Esophagus (tissue), 2 donors: ENCODE measurements at regions not wholly inside any gene's neighbourhood (a gene's known extent, or its start where the extent isn't known, plus 50 kb on each side); places are given as distances from the start of the nearest gene placed in this dataset.
"Not testable (repeated sequence)": the region's sequence is repeated elsewhere in the genome, so short reads cannot be mapped to it uniquely, and the experiment has no call there.

Experiments
- H3K27ac ChIP-seq, 2 donors: one replicate each; pipeline ENCODE4 v1.5.1; 2013; ENCODE audit warnings: low read depth in 2 of 2, mild to moderate bottlenecking in 2 of 2, inconsistent platforms in 1 of 2, low read length in 1 of 2, moderate library complexity in 1 of 2
- H3K27me3 ChIP-seq, 2 donors: one replicate each; pipeline ENCODE4 v1.6.1; 2013; ENCODE audit warnings: low read length in 2 of 2, control low read depth in 1 of 2, mild to moderate bottlenecking in 1 of 2; ENCODE audit not compliant: insufficient read depth in 2 of 2, control insufficient read depth in 1 of 2
- H3K36me3 ChIP-seq, 2 donors: one replicate each; pipeline ENCODE4 v1.6.1; 2013; ENCODE audit warnings: low read length in 1 of 2; ENCODE audit not compliant: control insufficient read depth in 2 of 2, insufficient read depth in 2 of 2
- H3K4me1 ChIP-seq, 2 donors: one replicate each; pipeline ENCODE4 v1.6.1; 2013; ENCODE audit warnings: low read length in 1 of 2; ENCODE audit not compliant: control insufficient read depth in 2 of 2, insufficient read depth in 2 of 2
- H3K4me3 ChIP-seq, 2 donors: one replicate each; pipeline ENCODE4 v1.5.1; 2013; ENCODE audit warnings: low read length in 2 of 2, mild to moderate bottlenecking in 2 of 2, low read depth in 1 of 2, moderate library complexity in 1 of 2
- H3K9me3 ChIP-seq, 2 donors: one replicate each; pipeline ENCODE4 v1.6.1; 2013; ENCODE audit warnings: mild to moderate bottlenecking in 2 of 2, low read depth in 1 of 2, low read length in 1 of 2, moderate library complexity in 1 of 2; ENCODE audit not compliant: control insufficient read depth in 2 of 2, insufficient read depth in 1 of 2
- WGBS, 2 donors: extraction: QIAGEN DNeasy Blood & Tissue Kit; methylation state at CpG; one replicate each; pipeline ENCODE4 v1.1.7; 2013; 5-methylcytosine and 5-hydroxymethylcytosine counted together
- donor health status: healthy with polysubstance abuse.
- donor health status: Bipolar disorder and iron deficiency.

DNA sequence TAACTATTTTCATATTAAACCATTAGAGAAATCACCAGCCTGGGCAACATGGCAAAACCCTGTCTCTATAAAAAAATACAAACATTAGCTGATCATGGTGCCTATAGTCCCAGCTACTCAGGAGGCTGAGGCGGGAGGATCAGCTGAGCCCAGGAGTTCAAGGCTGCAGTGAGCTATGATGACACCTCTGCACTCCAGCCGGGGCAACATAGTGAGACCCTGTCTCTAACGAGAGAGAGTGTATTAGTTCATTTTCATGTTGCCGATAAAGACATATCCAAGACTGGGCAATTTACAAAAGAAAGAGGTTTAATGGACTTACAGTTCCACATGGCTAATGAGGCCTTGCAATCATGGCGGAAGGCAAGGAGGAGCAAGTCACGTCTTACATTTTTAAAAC, 102.1 kb upstream of the IL12A start:
- not testable (repeated sequence) for H3K27me3 ChIP-seq, H3K4me3 ChIP-seq, H3K4me1 ChIP-seq, H3K36me3 ChIP-seq, H3K9me3 ChIP-seq, H3K27ac ChIP-seq
- WGBS, 2 donors, result 96 to 97% methylated on average over 6 of the region's 6 CpGs

DNA sequence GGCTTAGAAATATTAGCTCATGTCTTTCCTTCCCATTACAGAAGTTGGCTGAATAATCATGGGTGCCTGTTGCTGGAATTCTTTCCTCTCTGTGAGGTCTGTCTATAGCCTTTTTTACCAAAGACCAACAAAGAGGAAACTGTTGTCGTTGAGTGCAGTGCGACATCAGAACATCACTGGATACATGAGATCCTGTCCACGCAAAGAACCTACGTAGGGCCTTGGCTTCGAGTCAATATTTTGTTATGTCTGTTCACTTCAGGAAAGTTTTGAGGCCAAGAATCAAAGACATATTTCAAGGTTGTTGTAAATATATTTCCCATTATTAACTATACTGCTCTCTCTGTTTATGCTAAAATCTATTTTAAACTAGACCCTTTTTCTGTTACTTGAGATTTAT, 101.5 kb upstream of the IL12A start:
- Histone ChIP-seq H3K27ac (no peak overlapping the region), H3K4me3 (no peak overlapping the region), H3K4me1 (no peaks in the 10 kb centered on the region), H3K36me3 (no peaks in the 10 kb centered on the region), H3K9me3 (no peaks in the 10 kb centered on the region), H3K27me3 (no peaks in the 10 kb centered on the region)
- 75 to 77% methylated on average over 5 of the region's 5 CpGs for WGBS, 2 donors

GRCh38 chr3:159887911-159888310, 100.7 kb upstream of the IL12A start:
- WGBS, 2 donors, result 51 to 56% methylated on average over 3 of the region's 3 CpGs
- Histone ChIP-seq H3K4me1 (no peaks in the 10 kb centered on the region), H3K4me3 (no peak overlapping the region), H3K9me3 (no peaks in the 10 kb centered on the region), H3K27ac (no peak overlapping the region), H3K36me3 (no peaks in the 10 kb centered on the region), H3K27me3 (no peaks in the 10 kb centered on the region)

GRCh38 chr3:159892171-159892795, 96.4 kb upstream of the IL12A start:
- no peaks in the 10 kb centered on the region for H3K36me3 ChIP-seq
- H3K9me3 ChIP-seq, result no peaks in the 10 kb centered on the region
- 64 to 68% methylated on average over 2 of the region's 2 CpGs for WGBS, 2 donors
- H3K27ac ChIP-seq, result no peak overlapping the region
- H3K4me3 ChIP-seq, result no peak overlapping the region
- H3K4me1 ChIP-seq, result no peaks in the 10 kb centered on the region
- H3K27me3 ChIP-seq, result no peaks in the 10 kb centered on the region

- Histone ChIP-seq H3K4me3 (no peak overlapping the region), H3K36me3 (no peaks in the 10 kb centered on the region), H3K27ac (no peak overlapping the region), H3K4me1 (no peaks in the 10 kb centered on the region), H3K9me3 (no peaks in the 10 kb centered on the region), H3K27me3 (no peaks in the 10 kb centered on the region)
- WGBS, 2 donors, result 64 to 70% methylated on average over 1 of the region's 1 CpG
Measured at GRCh38 chr3:159892801-159893200, 95.8 kb upstream of the IL12A start.

GRCh38 chr3:159894386-159894785, 94.2 kb upstream of the IL12A start:
- H3K36me3 ChIP-seq, result no peaks in the 10 kb centered on the region
- H3K4me1 ChIP-seq, result no peaks in the 10 kb centered on the region
- no peak overlapping the region for H3K4me3 ChIP-seq
- H3K27ac ChIP-seq, result no peak overlapping the region
- no peaks in the 10 kb centered on the region for H3K27me3 ChIP-seq
- 77 to 81% methylated on average over 4 of the region's 4 CpGs for WGBS, 2 donors
- no peaks in the 10 kb centered on the region for H3K9me3 ChIP-seq

- 74 to 82% methylated on average over 2 of the region's 2 CpGs for WGBS, 2 donors
- Histone ChIP-seq H3K27me3 (no peaks in the 10 kb centered on the region), H3K27ac (no peak overlapping the region), H3K4me1 (no peaks in the 10 kb centered on the region), H3K4me3 (no peak overlapping the region), H3K36me3 (no peaks in the 10 kb centered on the region), H3K9me3 (no peaks in the 10 kb centered on the region)
Measured at GRCh38 chr3:159895430-159895829, 93.2 kb upstream of the IL12A start.

DNA sequence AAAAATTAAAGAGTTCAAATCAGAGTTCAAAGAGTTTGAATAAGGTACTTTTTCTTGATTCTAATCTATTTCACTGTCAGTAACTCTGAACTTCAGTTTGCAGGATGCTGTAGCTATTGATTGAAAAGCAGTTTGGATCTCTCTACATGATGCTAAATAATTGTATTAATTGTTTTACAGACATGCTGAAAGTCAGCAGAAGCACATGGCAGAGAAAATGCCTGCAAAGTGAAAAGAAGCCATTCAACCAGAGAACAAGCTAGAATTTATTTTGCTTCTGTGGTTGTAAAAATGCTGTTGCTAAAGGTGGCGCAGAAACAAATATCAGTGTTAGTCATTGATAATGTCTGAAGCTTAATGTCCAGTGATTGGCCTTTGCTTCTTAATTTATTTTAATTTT, 92.1 kb upstream of the IL12A start:
- Histone ChIP-seq H3K27me3 (no peaks in the 10 kb centered on the region), H3K9me3 (no peaks in the 10 kb centered on the region), H3K4me3 (no peak overlapping the region), H3K4me1 (no peaks in the 10 kb centered on the region), H3K27ac (no peak overlapping the region), H3K36me3 (no peaks in the 10 kb centered on the region)
- 98 to 100% methylated on average over 1 of the region's 1 CpG for WGBS, 2 donors

GRCh38 chr3:159897331-159898075, 91.1 kb upstream of the IL12A start:
- Histone ChIP-seq H3K36me3 (no peaks in the 10 kb centered on the region), H3K27me3 (no peaks in the 10 kb centered on the region), H3K27ac (no peak overlapping the region), H3K4me1 (no peaks in the 10 kb centered on the region), H3K4me3 (no peak overlapping the region), H3K9me3 (no peaks in the 10 kb centered on the region)
- 52 to 68% methylated on average over 5 of the region's 5 CpGs for WGBS, 2 donors

- H3K27ac ChIP-seq, result no peak overlapping the region
- H3K9me3 ChIP-seq, result no peaks in the 10 kb centered on the region
- WGBS, 2 donors, result 83 to 84% methylated on average over 2 of the region's 2 CpGs
- no peaks in the 10 kb centered on the region for H3K27me3 ChIP-seq
- no peaks in the 10 kb centered on the region for H3K36me3 ChIP-seq
- no peaks in the 10 kb centered on the region for H3K4me1 ChIP-seq
- H3K4me3 ChIP-seq, result no peak overlapping the region
Measured at GRCh38 chr3:159898147-159898546, 90.5 kb upstream of the IL12A start.
